Fibroblast of lung (primary cell): ENCODE measurements at regions not wholly inside any gene's neighbourhood (a gene's known extent, or its start where the extent isn't known, plus 50 kb on each side); places are given as distances from the start of the nearest gene placed in this dataset.

ENCODE experiments used
- CTCF ChIP-seq, 2 donors: IDR thresholded peaks in 1 of 2; conservative IDR thresholded peaks in 1 of 2; 1 replicate in 1 of 2; 2 replicates in 1 of 2; pipeline ENCODE4 v1.5.1; 2011 to 2012; ENCODE audit warnings: low read length in 2 of 2, control low read depth in 1 of 2, inconsistent platforms in 1 of 2, low read depth in 1 of 2, mild to moderate bottlenecking in 1 of 2
- EZH2 ChIP-seq: IDR thresholded peaks from 2 replicates; pipeline ENCODE4 v1.5.1; 2012; ENCODE audit warnings: low read length, control low read depth, mild to moderate bottlenecking; ENCODE audit errors: missing control alignments

- TF ChIP-seq EZH2 = no peak
- TF ChIP-seq CTCF (conservative IDR thresholded peaks at IDR 0.05 in 1 of 2, IDR thresholded peaks at IDR 0.05 in 1 of 2; ENCODE audit: low read depth in 1 of 2, low read length in 2 of 2) = no peak
Measured at GRCh38 chr7:145092766-145093165, 256.9 kb upstream of the TPK1 start.
